Suprapubic skin (tissue), 4 donors: ENCODE measurements at regions not wholly inside any gene's neighbourhood (a gene's known extent, or its start where the extent isn't known, plus 50 kb on each side); places are given as distances from the start of the nearest gene placed in this dataset.
"Not testable (repeated sequence)": the region's sequence is repeated elsewhere in the genome, so short reads cannot be mapped to it uniquely, and the experiment has no call there.

ENCODE experiments used
- DNase-seq, 2 donors: peaks; one replicate each; pipeline ENCODE4 v3.0.0-alpha.2; 2019; ENCODE audit warnings: low spot score in 2 of 2
- H3K27ac ChIP-seq: fragments of 200-600 bp; sonication (generic); one replicate; pipeline ENCODE4 v1.5.1; 2019
- H3K27me3 ChIP-seq: fragments of 200-600 bp; sonication (generic); one replicate; pipeline ENCODE4 v1.5.1; 2019
- H3K36me3 ChIP-seq: fragments of 200-600 bp; sonication (generic); one replicate; pipeline ENCODE4 v1.5.1; 2019
- H3K4me1 ChIP-seq: fragments of 200-600 bp; sonication (generic); one replicate; pipeline ENCODE4 v1.5.1; 2019
- H3K4me3 ChIP-seq: fragments of 200-600 bp; sonication (generic); one replicate; pipeline ENCODE4 v1.5.1; 2019; ENCODE audit warnings: mild to moderate bottlenecking
- H3K9me3 ChIP-seq: fragments of 200-600 bp; sonication (generic); one replicate; pipeline ENCODE4 v1.5.1; 2019
- EP300 ChIP-seq: sonication (generic); formaldehyde crosslinking; IDR thresholded peaks from one replicate; pipeline ENCODE4 v1.6.1; 2017; ENCODE audit warnings: antibody characterized with exemption
- POLR2A ChIP-seq, 2 donors: fragments of 450-650 bp; IDR thresholded peaks; one replicate each; pipeline ENCODE4 v1.6.1; 2017; ENCODE audit warnings: antibody characterized with exemption in 2 of 2, mild to moderate bottlenecking in 2 of 2, moderate library complexity in 2 of 2
- POLR2AphosphoS5 ChIP-seq, 3 donors: sonication (generic); formaldehyde crosslinking; IDR thresholded peaks; one replicate each; pipeline ENCODE4 v1.6.1; 2017; ENCODE audit warnings: antibody characterized with exemption in 3 of 3
- WGBS: methylation state at CpG from one replicate; pipeline ENCODE4 v1.1.5; 2018; 5-methylcytosine and 5-hydroxymethylcytosine counted together
- TF ChIP-seq, protein P1 (sequence below), 2 donors: fragments of 200-600 bp in 1 of 2; fragments of 450-650 bp in 1 of 2; sonication (generic) in 1 of 2; IDR thresholded peaks; one replicate each; pipeline ENCODE4 v1.5.1; 2016 to 2019; ENCODE audit warnings: antibody characterized with exemption in 2 of 2, mild to moderate bottlenecking in 1 of 2, moderate library complexity in 1 of 2

DNA sequence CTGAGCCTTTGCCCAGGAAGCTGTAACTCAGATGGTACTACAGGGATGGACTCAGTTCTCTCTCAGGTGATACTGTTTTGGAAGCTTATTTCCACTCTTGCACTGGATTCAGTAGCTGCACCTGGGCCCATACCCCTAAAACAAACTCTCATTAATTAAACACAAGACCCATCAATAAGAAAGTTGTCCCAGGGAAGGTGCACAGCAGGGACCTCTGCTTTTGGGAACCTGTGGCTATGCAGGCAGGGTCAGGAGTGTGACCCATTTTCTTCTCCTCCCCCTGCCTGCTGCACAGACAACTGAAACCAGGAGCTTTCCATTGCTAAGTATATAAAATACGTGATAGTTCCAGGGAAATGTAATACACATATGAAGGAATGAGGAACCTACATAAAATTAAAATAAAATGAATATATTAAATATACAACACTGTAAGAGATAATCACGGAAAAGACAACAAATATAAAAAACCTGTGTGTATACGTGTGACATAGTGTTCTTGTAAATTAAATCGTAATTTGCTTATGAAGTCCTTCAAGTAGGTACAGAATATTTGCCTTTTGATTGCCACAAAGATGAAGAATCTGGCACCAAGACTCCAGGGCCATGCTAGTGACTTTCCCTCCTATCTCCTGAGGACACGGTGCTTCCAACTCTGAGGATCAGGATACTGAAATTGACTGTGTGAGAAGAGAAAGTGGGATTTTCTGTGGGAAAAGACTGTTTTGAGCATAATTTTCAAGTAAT is 101.6 kb upstream of the GOLGA6L6 start:
- Histone ChIP-seq H3K27ac (no peak overlapping the region), H3K9me3 (no peaks in the 10 kb centered on the region), H3K4me1 (no peaks in the 10 kb centered on the region), H3K27me3 (peaks cover 18% of the 10 kb centered on the region), H3K4me3 (no peak overlapping the region), H3K36me3 (no peaks in the 10 kb centered on the region)
- WGBS = 63% methylated on average over 5 of the region's 5 CpGs
- DNase-seq = no peak
- TF ChIP-seq EP300 (no peak), POLR2AphosphoS5 (IDR thresholded peaks at IDR 0.05) (no peak), POLR2A (IDR thresholded peaks at IDR 0.05) (no peak)
- TF ChIP-seq, protein P1, sequence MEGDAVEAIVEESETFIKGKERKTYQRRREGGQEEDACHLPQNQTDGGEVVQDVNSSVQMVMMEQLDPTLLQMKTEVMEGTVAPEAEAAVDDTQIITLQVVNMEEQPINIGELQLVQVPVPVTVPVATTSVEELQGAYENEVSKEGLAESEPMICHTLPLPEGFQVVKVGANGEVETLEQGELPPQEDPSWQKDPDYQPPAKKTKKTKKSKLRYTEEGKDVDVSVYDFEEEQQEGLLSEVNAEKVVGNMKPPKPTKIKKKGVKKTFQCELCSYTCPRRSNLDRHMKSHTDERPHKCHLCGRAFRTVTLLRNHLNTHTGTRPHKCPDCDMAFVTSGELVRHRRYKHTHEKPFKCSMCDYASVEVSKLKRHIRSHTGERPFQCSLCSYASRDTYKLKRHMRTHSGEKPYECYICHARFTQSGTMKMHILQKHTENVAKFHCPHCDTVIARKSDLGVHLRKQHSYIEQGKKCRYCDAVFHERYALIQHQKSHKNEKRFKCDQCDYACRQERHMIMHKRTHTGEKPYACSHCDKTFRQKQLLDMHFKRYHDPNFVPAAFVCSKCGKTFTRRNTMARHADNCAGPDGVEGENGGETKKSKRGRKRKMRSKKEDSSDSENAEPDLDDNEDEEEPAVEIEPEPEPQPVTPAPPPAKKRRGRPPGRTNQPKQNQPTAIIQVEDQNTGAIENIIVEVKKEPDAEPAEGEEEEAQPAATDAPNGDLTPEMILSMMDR (IDR thresholded peaks at IDR 0.05) = no peak

GRCh38 chr15:20642054-20642767 is 100.6 kb upstream of the GOLGA6L6 start:
- no peak for DNase-seq
- Histone ChIP-seq H3K27ac (no peak overlapping the region), H3K9me3 (no peaks in the 10 kb centered on the region), H3K4me1 (no peaks in the 10 kb centered on the region), H3K4me3 (no peak overlapping the region), H3K27me3 (peaks cover 18% of the 10 kb centered on the region), H3K36me3 (no peaks in the 10 kb centered on the region)
- WGBS = 60% methylated on average over 6 of the region's 6 CpGs
- TF ChIP-seq, protein P1 (IDR thresholded peaks at IDR 0.05) = no peak
- TF ChIP-seq EP300 = no peak
- TF ChIP-seq POLR2A (IDR thresholded peaks at IDR 0.05) = no peak
- TF ChIP-seq POLR2AphosphoS5 (IDR thresholded peaks at IDR 0.05) = no peak

DNA sequence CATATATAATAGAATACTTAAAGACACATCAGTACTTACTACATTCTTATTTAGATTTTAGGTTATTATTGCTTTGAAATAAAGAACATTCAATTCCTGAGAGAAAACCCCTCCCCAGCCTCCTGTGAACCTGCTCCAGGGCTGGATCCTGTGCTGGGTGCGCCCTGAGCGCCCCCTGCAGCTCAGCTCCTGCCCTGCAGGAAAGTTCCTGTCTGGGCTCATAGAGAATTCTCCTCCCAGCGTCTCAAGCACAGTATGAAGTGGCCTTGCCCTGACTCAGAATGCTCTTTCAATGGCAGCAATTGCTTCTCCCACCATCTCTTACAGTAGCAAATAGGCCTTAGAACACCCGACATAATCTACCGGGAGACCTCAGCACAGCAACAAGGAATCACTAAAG is 98.8 kb upstream of the GOLGA6L6 start:
- H3K4me1 ChIP-seq, H3K36me3 ChIP-seq, DNase-seq, H3K27ac ChIP-seq, H3K4me3 ChIP-seq, H3K9me3 ChIP-seq: not testable (repeated sequence)
- WGBS = 0% methylated on average over 2 of the region's 5 CpGs
- peaks cover 18% of the 10 kb centered on the region for H3K27me3 ChIP-seq

DNA sequence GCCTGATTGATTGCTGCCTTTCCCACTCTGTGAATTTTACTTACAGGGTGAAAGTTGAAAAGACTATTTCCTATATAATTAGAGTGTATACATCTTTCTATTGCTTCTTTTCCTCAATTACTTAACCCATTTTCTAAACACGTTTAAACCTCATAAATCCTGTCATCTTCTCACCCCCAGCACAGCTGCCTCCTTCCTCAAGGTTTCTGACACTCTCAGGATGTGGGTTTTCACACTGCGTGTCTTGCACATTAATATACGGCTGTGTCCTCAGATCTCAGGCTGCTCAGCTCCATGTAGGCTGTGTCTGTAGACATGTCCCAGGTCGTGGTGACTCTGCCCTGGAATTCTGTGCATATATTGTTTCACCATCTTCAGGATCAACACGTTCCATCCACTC is 97.6 kb upstream of the GOLGA6L6 start:
- not testable (repeated sequence) for DNase-seq, H3K9me3 ChIP-seq, H3K4me3 ChIP-seq, H3K36me3 ChIP-seq, H3K27ac ChIP-seq, H3K4me1 ChIP-seq
- H3K27me3 ChIP-seq = peaks cover 18% of the 10 kb centered on the region
- no CpG with 5 or more reads among the region's 5 CpGs for WGBS

DNA sequence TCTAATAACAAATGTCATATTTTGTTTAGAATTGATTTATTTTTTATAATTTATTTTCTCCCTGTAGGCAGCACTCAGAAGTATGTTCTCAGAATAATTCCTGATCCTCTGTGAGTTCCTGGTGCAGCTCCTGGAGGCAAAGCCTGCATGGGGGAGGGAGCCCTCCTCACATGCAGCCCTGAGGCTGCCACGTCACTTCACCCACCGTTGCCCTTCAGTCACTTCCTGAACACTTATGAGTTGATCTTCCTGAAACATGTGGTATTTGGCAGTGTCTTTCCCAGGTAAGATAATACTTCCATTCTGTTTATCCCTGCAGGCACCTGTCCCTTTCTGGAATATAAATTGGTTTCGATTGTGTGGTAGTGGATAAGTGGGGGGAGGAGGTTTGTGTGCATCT is 95.9 kb upstream of the GOLGA6L6 start:
- not testable (repeated sequence) for H3K27me3 ChIP-seq, DNase-seq, H3K36me3 ChIP-seq, H3K4me1 ChIP-seq, H3K9me3 ChIP-seq, H3K4me3 ChIP-seq, H3K27ac ChIP-seq
- no CpG with 5 or more reads among the region's 3 CpGs for WGBS

DNA sequence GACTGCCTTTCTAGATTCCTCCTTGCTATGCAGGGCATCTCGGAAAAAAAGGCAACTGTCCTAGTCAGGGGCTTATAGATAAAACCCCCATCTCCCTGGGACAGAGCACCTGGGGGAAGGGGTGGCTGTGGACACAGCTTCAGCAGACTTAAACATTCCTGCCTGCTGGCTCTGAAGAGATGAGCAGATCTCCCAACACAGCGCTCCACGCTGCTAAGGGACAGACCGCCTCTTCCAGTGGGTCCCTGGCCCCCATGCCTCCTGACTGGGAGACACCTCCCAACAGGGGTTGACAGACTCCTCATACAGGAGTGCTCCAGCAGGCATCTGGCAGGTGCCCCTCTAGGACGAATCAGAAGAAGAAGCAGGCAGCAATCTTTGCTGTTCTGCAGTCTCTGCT is 87.9 kb upstream of the GOLGA6L6 start:
- H3K27ac ChIP-seq, H3K27me3 ChIP-seq, H3K9me3 ChIP-seq, H3K4me1 ChIP-seq, H3K36me3 ChIP-seq, H3K4me3 ChIP-seq, DNase-seq: not testable (repeated sequence)
- WGBS = no CpG with 5 or more reads among the region's 5 CpGs

- H3K27ac ChIP-seq, DNase-seq, H3K36me3 ChIP-seq, H3K9me3 ChIP-seq, H3K4me3 ChIP-seq, H3K4me1 ChIP-seq, H3K27me3 ChIP-seq: not testable (repeated sequence)
- WGBS = no CpG with 5 or more reads among the region's 30 CpGs
These were observed 86.9 kb upstream of the GOLGA6L6 start for GRCh38 chr15:20628538-20628937.

GRCh38 chr15:20625469-20625868 is 83.9 kb upstream of the GOLGA6L6 start:
- no CpG with 5 or more reads among the region's 7 CpGs for WGBS
- H3K4me1 ChIP-seq, H3K4me3 ChIP-seq, H3K9me3 ChIP-seq, H3K27me3 ChIP-seq, H3K27ac ChIP-seq, DNase-seq, H3K36me3 ChIP-seq: not testable (repeated sequence)

- H3K9me3 ChIP-seq, H3K4me3 ChIP-seq, H3K27ac ChIP-seq, H3K4me1 ChIP-seq, H3K27me3 ChIP-seq, H3K36me3 ChIP-seq, DNase-seq: not testable (repeated sequence)
- WGBS = no CpG with 5 or more reads among the region's 3 CpGs
These were observed 82.5 kb upstream of the GOLGA6L6 start for GRCh38 chr15:20624085-20624484.

- H3K9me3 ChIP-seq, H3K4me1 ChIP-seq, DNase-seq, H3K4me3 ChIP-seq, H3K27ac ChIP-seq, H3K27me3 ChIP-seq, H3K36me3 ChIP-seq: not testable (repeated sequence)
- WGBS = no CpG with 5 or more reads among the region's 9 CpGs
These were observed 80.5 kb upstream of the GOLGA6L6 start for GRCh38 chr15:20622117-20622516.

DNA sequence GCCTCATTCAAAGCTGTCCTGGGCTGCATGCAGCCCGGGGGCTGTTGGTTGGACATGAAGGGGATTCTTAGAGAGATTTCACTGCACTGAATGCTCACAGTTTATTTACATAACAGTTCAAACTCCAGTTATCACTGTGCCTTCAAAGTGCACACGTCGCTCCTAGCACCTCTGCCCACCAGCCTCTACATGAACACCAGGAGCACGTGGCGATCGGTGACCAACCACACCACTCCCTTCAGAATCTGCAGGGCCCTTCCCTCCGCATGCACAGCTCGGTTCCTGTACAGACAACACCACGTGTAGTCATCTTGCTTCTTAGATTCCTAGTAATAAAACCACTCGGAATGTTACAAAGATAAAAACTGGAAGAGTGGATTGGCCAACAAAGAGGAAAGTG is 72.9 kb upstream of the GOLGA6L6 start:
- H3K27ac ChIP-seq, H3K36me3 ChIP-seq, DNase-seq, H3K4me1 ChIP-seq, H3K4me3 ChIP-seq, H3K9me3 ChIP-seq, H3K27me3 ChIP-seq: not testable (repeated sequence)
- WGBS = no CpG with 5 or more reads among the region's 10 CpGs

GRCh38 chr15:20612796-20613195 is 71.2 kb upstream of the GOLGA6L6 start:
- H3K27me3 ChIP-seq, DNase-seq, H3K9me3 ChIP-seq, H3K27ac ChIP-seq, H3K4me3 ChIP-seq, H3K36me3 ChIP-seq, H3K4me1 ChIP-seq: not testable (repeated sequence)
- 89% methylated on average over 10 of the region's 15 CpGs for WGBS
